K562 (cell line): ENCODE measurements at regions not wholly inside any gene's neighbourhood (a gene's known extent, or its start where the extent isn't known, plus 50 kb on each side); places are given as distances from the start of the nearest gene placed in this dataset.

Source experiments
- ATAC-seq: fragments of 200-7000 bp; cut with Tn5 transposase; 3 replicates; pipeline ENCODE4 v1.9.1; 2020; ENCODE audit warnings: moderate library complexity
- BruUV-seq: library from RNA; stranded (reverse); fragments of 400-500 nt; replicated peaks from 2 replicates; lab custom pipeline; 2021; lab: Mats Ljungman, UMichigan
- CTCF ChIA-PET: fragments of 300-600 bp; formaldehyde crosslinking; extraction: SDS; loops from one replicate; lab custom pipeline; 2021; ENCODE audit warnings: low intra/inter-chr PET ratio; lab: Yijun Ruan, JAX
- POLR2A ChIA-PET: fragments of 300-600, 350-650 bp; sonication (Branson Sonifier 250); formaldehyde crosslinking; extraction: SDS; loops from one replicate; lab custom pipeline; 2021; ENCODE audit warnings: antibody characterized with exemption, inconsistent platforms; lab: Yijun Ruan, JAX
- DNase-seq, 4 experiments: peaks; one replicate each; pipeline versions ENCODE4 v3.0.0 to v3.0.0-alpha.2; 2011 to 2018; ENCODE audit warnings: low spot score in 3 of 4, mixed read lengths in 3 of 4; ENCODE audit errors: extremely low read depth in 1 of 4
- FAIRE-seq: peaks from 2 replicates; lab custom pipeline; 2011; peaks lifted over from hg19 to GRCh38; lab: Jason Lieb, UNC
- H2AFZ ChIP-seq: 2 replicates; pipeline ENCODE4 v1.6.0; 2011; ENCODE audit warnings: low read depth, low read length, control low read depth, inconsistent platforms
- H3K27ac ChIP-seq: fragments of 200-600 bp; 3 replicates; pipeline ENCODE4 v1.8.0; 2011; ENCODE audit warnings: low read depth, mild to moderate bottlenecking, control low read depth, inconsistent platforms, low read length, moderate library complexity, mixed read lengths; ENCODE audit errors: extremely low read depth
- H3K27me3 ChIP-seq, 2 experiments: fragments of 300-600 bp in 1 of 2; 2 replicates in 1 of 2; 3 replicates in 1 of 2; pipeline versions ENCODE4 v1.6.0 to v1.8.0; 2011; ENCODE audit warnings: inconsistent platforms in 2 of 2, low read length in 2 of 2, mild to moderate bottlenecking in 1 of 2, mixed read lengths in 1 of 2, moderate library complexity in 1 of 2; ENCODE audit not compliant: control insufficient read depth in 2 of 2, insufficient read depth in 2 of 2
- H3K36me3 ChIP-seq: fragments of 300-600 bp; 3 replicates; pipeline ENCODE4 v1.8.0; 2011; ENCODE audit warnings: mild to moderate bottlenecking, low read length, inconsistent platforms; ENCODE audit not compliant: control insufficient read depth, insufficient read depth
- H3K4me1 ChIP-seq, 2 experiments: fragments of 200-600 bp in 1 of 2; replicated peaks in 1 of 2; 2 replicates in 1 of 2; 3 replicates in 1 of 2; pipeline versions ENCODE4 v1.5.1 to v1.8.0; 2011; ENCODE audit warnings: inconsistent platforms in 2 of 2, low read length in 2 of 2, mild to moderate bottlenecking in 1 of 2, mixed read lengths in 1 of 2, moderate library complexity in 1 of 2; ENCODE audit not compliant: control insufficient read depth in 2 of 2, insufficient read depth in 2 of 2
- H3K4me2 ChIP-seq: 2 replicates; pipeline ENCODE4 v1.6.1; 2011; ENCODE audit warnings: low read length, control low read depth, inconsistent platforms, mixed read lengths; ENCODE audit not compliant: insufficient read depth
- H3K4me3 ChIP-seq: fragments of 200-600 bp; sonication (generic), shearing (Covaris generic); 2 replicates; pipeline ENCODE4 v1.5.1; 2016; ENCODE audit warnings: control low read depth, inconsistent platforms
- H3K79me2 ChIP-seq: fragments of 200-600 bp; 3 replicates; pipeline ENCODE4 v1.8.0; 2011; ENCODE audit warnings: low read length, inconsistent platforms; ENCODE audit not compliant: control insufficient read depth, insufficient read depth
- H3K9ac ChIP-seq, 2 experiments: 2 replicates each; pipeline versions ENCODE4 v1.6.0 to v1.6.1; 2011; ENCODE audit warnings: low read depth in 2 of 2, low read length in 2 of 2, control low read depth in 1 of 2, inconsistent platforms in 1 of 2, mild to moderate bottlenecking in 1 of 2, mixed read lengths in 1 of 2; ENCODE audit not compliant: insufficient read depth in 1 of 2
- H3K9me1 ChIP-seq: one replicate; pipeline ENCODE4 v1.6.0; 2011; ENCODE audit warnings: inconsistent platforms, mild to moderate bottlenecking, low read length, moderate library complexity; ENCODE audit not compliant: control insufficient read depth, insufficient read depth
- H3K9me3 ChIP-seq: replicated peaks from 2 replicates; pipeline ENCODE4 v1.5.1; 2011; ENCODE audit warnings: low read depth, low read length, inconsistent platforms; ENCODE audit not compliant: control insufficient read depth, insufficient read depth
- H4K20me1 ChIP-seq: replicated peaks from 2 replicates; pipeline ENCODE4 v1.6.1; 2011; ENCODE audit warnings: low read length, inconsistent platforms, mixed read lengths; ENCODE audit not compliant: control insufficient read depth, insufficient read depth
- CEBPG ChIP-seq, 3 experiments: fragments of 200-800 bp in 1 of 3; sonication (Bioruptor generic) in 1 of 3; sonication (generic) in 1 of 3; formaldehyde crosslinking in 1 of 3; IDR thresholded peaks in 2 of 3; conservative IDR thresholded peaks in 1 of 3; 2 replicates each; pipeline versions ENCODE4 v1.6.1 to v1.8.0; 2016 to 2022; ENCODE audit warnings: missing compliant biosample characterization in 2 of 3, missing genetic modification characterization in 2 of 3, mild to moderate bottlenecking in 1 of 3, missing genetic modification reagents in 1 of 3
- ESRRA ChIP-seq: fragments of 450-650 bp; IDR thresholded peaks from 2 replicates; pipeline ENCODE4 v1.6.1; 2014; ENCODE audit warnings: low read depth, mild to moderate bottlenecking, moderate library complexity, borderline replicate concordance
- HNRNPK ChIP-seq: fragments of 200-400 bp; formaldehyde crosslinking; IDR thresholded peaks from one replicate; pipeline ENCODE4 v1.6.1; 2018; ENCODE audit warnings: mild to moderate bottlenecking, low read depth, low read length; ENCODE audit not compliant: poor library complexity, severe bottlenecking
- IRF1 ChIP-seq: sonication (generic); formaldehyde crosslinking; IDR thresholded peaks from 2 replicates; pipeline ENCODE4 v1.8.0; 2022; ENCODE audit warnings: missing genetic modification reagents, mild to moderate bottlenecking, borderline replicate concordance
- MTF1 ChIP-seq: fragments of 250-450 bp; sonication (Bioruptor Pico); IDR thresholded peaks from 2 replicates; pipeline ENCODE4 v1.9.0; 2021; ENCODE audit warnings: moderate library complexity, mild to moderate bottlenecking, inconsistent platforms, borderline replicate concordance
- NCOA6 ChIP-seq: fragments of 450-650 bp; IDR thresholded peaks from 2 replicates; pipeline ENCODE4 v1.6.1; 2017; ENCODE audit warnings: mild to moderate bottlenecking
- PHB2 ChIP-seq: fragments of 450-650 bp; IDR thresholded peaks from 2 replicates; pipeline ENCODE4 v1.6.1; 2017; ENCODE audit warnings: low read depth
- PHF21A ChIP-seq: fragments of 450-650 bp; IDR thresholded peaks from 2 replicates; pipeline ENCODE4 v1.6.1; 2017; ENCODE audit warnings: low read depth, borderline replicate concordance
- PML ChIP-seq: IDR thresholded peaks from 2 replicates; pipeline ENCODE4 v1.6.1; 2012; ENCODE audit warnings: low read length, inconsistent platforms
- PURB ChIP-seq: sonication (generic); formaldehyde crosslinking; IDR thresholded peaks from 2 replicates; pipeline ENCODE4 v1.9.0; 2021; ENCODE audit warnings: low read depth, mild to moderate bottlenecking, missing genetic modification reagents
- SAP30 ChIP-seq: fragments of 200-600 bp; sonication (generic); IDR thresholded peaks from 2 replicates; pipeline ENCODE4 v1.6.1; 2012; ENCODE audit warnings: borderline replicate concordance, low read depth, mild to moderate bottlenecking, moderate library complexity, low read length, control low read depth, inconsistent platforms; ENCODE audit not compliant: insufficient read depth, poor library complexity, severe bottlenecking
- TAF1 ChIP-seq: IDR thresholded peaks from 2 replicates; pipeline ENCODE4 v1.6.1; 2011; ENCODE audit warnings: mild to moderate bottlenecking, low read length, moderate library complexity; ENCODE audit not compliant: insufficient read depth, control insufficient read depth, severe bottlenecking; ENCODE audit errors: extremely low read depth
- WGBS: fragments of 100-300 bp; shearing (Covaris generic); methylation state at CpG from one replicate; pipeline ENCODE4 v1.1.6; 2016; ENCODE audit warnings: low coverage, mixed read lengths; ENCODE audit not compliant: insufficient coverage; ENCODE audit errors: missing lambda C conversion rate; 5-methylcytosine and 5-hydroxymethylcytosine counted together
- in situ Hi-C: fragments of 300-500 bp; cut with MboI; formaldehyde crosslinking; loops from 4 replicates; pipeline ENCODE4 v1.15.0; 2018; ENCODE audit warnings: inconsistent platforms, mixed read lengths
- intact Hi-C: fragments of 100-400 bp; cut with micrococcal nuclease; formaldehyde crosslinking; loops from 2 replicates; pipeline ENCODE4 v1.14.2; 2022
- TF ChIP-seq, protein P1 (sequence below): fragments of 450-650 bp; formaldehyde crosslinking; IDR thresholded peaks from 2 replicates; pipeline ENCODE4 v1.4.0; 2022; ENCODE audit warnings: missing genetic modification characterization

- Histone ChIP-seq H3K27me3 (no peaks in the 10 kb centered on the region), H3K9me1 (no peaks in the 10 kb centered on the region), H2AFZ (no peak overlapping the region), H3K4me3 (no peak overlapping the region), H3K36me3 (no peaks in the 10 kb centered on the region), H3K4me1 (no peaks in the 10 kb centered on the region), H3K27ac (no peak overlapping the region), H3K9ac (no peak overlapping the region), H3K79me2 (no peaks in the 10 kb centered on the region), H4K20me1 (no peaks in the 10 kb centered on the region), H3K4me2 (no peak overlapping the region), H3K9me3 (no peaks in the 10 kb centered on the region)
- DNase-seq = no peak
- ATAC-seq = no peak
- POLR2A ChIA-PET = no interaction called here
- TF ChIP-seq PURB (CRISPR knock-in tag) = no peak
- TF ChIP-seq CEBPG (CRISPR knock-in tag; IDR thresholded peaks at IDR 0.05) = no peak
- peak in 1 of 2 experiments; percentile 80; a peak in 1 of 4 replicates for TF ChIP-seq CEBPG (tag; conservative IDR thresholded peaks at IDR 0.05 in 1 of 2, IDR thresholded peaks at IDR 0.05 in 1 of 2)
- intact Hi-C loops = no loop called here
- FAIRE-seq = no peak
- in situ Hi-C loops = no loop called here
- 0% methylated on average over 2 of the region's 2 CpGs for WGBS
- no TSS peak for BruUV-seq
- CTCF ChIA-PET = no interaction called here
Observed at GRCh38 chr13:85228692-85229091, 570.5 kb downstream of the SLITRK6 start.

GRCh38 chr13:85223883-85224656 is 575.1 kb downstream of the SLITRK6 start:
- Histone ChIP-seq H3K79me2 (no peaks in the 10 kb centered on the region), H3K9me3 (no peaks in the 10 kb centered on the region), H3K9me1 (no peaks in the 10 kb centered on the region), H2AFZ (no peak overlapping the region), H3K4me1 (no peaks in the 10 kb centered on the region), H3K27me3 (no peaks in the 10 kb centered on the region), H3K4me3 (no peak overlapping the region), H3K4me2 (no peak overlapping the region), H3K9ac (no peak overlapping the region), H4K20me1 (no peaks in the 10 kb centered on the region), H3K27ac (no peak overlapping the region), H3K36me3 (no peaks in the 10 kb centered on the region)
- intact Hi-C loops (no loop called here), in situ Hi-C loops (no loop called here)
- ChIA-PET CTCF (no interaction called here), POLR2A (no interaction called here)
- no TSS peak for BruUV-seq
- DNase-seq (no peak), FAIRE-seq (no peak), ATAC-seq (no peak)
- WGBS = 0% methylated on average over 4 of the region's 4 CpGs
- TF ChIP-seq TAF1 = no peak
- no peak for TF ChIP-seq HNRNPK
- TF ChIP-seq, protein P1, sequence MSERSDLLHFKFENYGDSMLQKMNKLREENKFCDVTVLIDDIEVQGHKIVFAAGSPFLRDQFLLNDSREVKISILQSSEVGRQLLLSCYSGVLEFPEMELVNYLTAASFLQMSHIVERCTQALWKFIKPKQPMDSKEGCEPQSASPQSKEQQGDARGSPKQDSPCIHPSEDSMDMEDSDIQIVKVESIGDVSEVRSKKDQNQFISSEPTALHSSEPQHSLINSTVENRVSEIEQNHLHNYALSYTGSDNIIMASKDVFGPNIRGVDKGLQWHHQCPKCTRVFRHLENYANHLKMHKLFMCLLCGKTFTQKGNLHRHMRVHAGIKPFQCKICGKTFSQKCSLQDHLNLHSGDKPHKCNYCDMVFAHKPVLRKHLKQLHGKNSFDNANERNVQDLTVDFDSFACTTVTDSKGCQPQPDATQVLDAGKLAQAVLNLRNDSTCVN (CRISPR knock-in tag) = no peak
- TF ChIP-seq PHF21A = no peak
- TF ChIP-seq IRF1 = no peak
- no peak for TF ChIP-seq MTF1
- TF ChIP-seq PML = no peak
- no peak for TF ChIP-seq ESRRA
- no peak for TF ChIP-seq PHB2
- TF ChIP-seq NCOA6 = no peak
- TF ChIP-seq SAP30 = no peak
